Panc1 (cell line): ENCODE measurements at regions not wholly inside any gene's neighbourhood (a gene's known extent, or its start where the extent isn't known, plus 50 kb on each side); places are given as distances from the start of the nearest gene placed in this dataset.

Experiments used
- ATAC-seq: fragments of 200-7000 bp; cut with Tn5 transposase; 2 replicates; pipeline ENCODE4 v1.9.1; 2020; ENCODE audit warnings: mild to moderate bottlenecking, moderate library complexity
- BruUV-seq: library from RNA; stranded (reverse); fragments of 400-500 nt; replicated peaks from 2 replicates; lab custom pipeline; 2021; lab: Mats Ljungman, UMichigan
- CTCF ChIA-PET: fragments of 300-600 bp; sonication (Branson Sonifier 250); formaldehyde crosslinking; loops from one replicate; lab custom pipeline; 2022; ENCODE audit warnings: antibody characterized with exemption; lab: Charles Lee
- POLR2A ChIA-PET: fragments of 300-600 bp; sonication (Branson Sonifier 250); formaldehyde crosslinking; loops from one replicate; lab custom pipeline; 2022; ENCODE audit warnings: antibody characterized with exemption; lab: Charles Lee
- DNase-seq: peaks from one replicate; pipeline ENCODE4 v3.0.0-alpha.2; 2010; ENCODE audit warnings: low read depth, low spot score
- H3K27ac ChIP-seq: 2 replicates; pipeline ENCODE4 v1.5.1; 2011; ENCODE audit warnings: mild to moderate bottlenecking, low read length, inconsistent platforms
- H3K27me3 ChIP-seq: fragments of 200-500 bp; sonication (Bioruptor generic); 2 replicates; pipeline ENCODE4 v1.6.0; 2014; ENCODE audit warnings: low read length, inconsistent platforms; ENCODE audit not compliant: control insufficient read depth, insufficient read depth
- H3K36me3 ChIP-seq: fragments of 200-500 bp; sonication (Bioruptor generic); 2 replicates; pipeline ENCODE4 v1.5.1; 2014; ENCODE audit warnings: inconsistent platforms, mild to moderate bottlenecking, low read length, moderate library complexity; ENCODE audit not compliant: control insufficient read depth, insufficient read depth
- H3K4me1 ChIP-seq: 2 replicates; pipeline ENCODE4 v1.5.1; 2011; ENCODE audit warnings: inconsistent platforms, mild to moderate bottlenecking, low read length, moderate library complexity; ENCODE audit not compliant: control insufficient read depth, insufficient read depth
- H3K4me3 ChIP-seq, 2 experiments: 2 replicates each; pipeline ENCODE4 v1.5.1; 2011 to 2012; ENCODE audit warnings: low read depth in 2 of 2, low read length in 2 of 2, mild to moderate bottlenecking in 2 of 2, inconsistent platforms in 1 of 2, moderate library complexity in 1 of 2
- H3K9me3 ChIP-seq: fragments of 200-500 bp; sonication (Bioruptor generic); 2 replicates; pipeline ENCODE4 v1.5.1; 2014; ENCODE audit warnings: low read depth, mild to moderate bottlenecking, inconsistent platforms, low read length, moderate library complexity; ENCODE audit not compliant: control insufficient read depth, insufficient read depth
- CTCF ChIP-seq: fragments of 450-650 bp; IDR thresholded peaks from 2 replicates; pipeline ENCODE4 v1.5.1; 2017; ENCODE audit warnings: mild to moderate bottlenecking
- POLR2AphosphoS5 ChIP-seq: IDR thresholded peaks from 2 replicates; pipeline ENCODE4 v1.6.1; 2012; ENCODE audit warnings: mild to moderate bottlenecking, low read depth, low read length, moderate library complexity
- REST ChIP-seq, 2 experiments: IDR thresholded peaks; 2 replicates each; pipeline ENCODE4 v1.6.1; 2011 to 2012; ENCODE audit warnings: low read depth in 2 of 2, control low read depth in 1 of 2, low read length in 1 of 2, mild to moderate bottlenecking in 1 of 2, moderate library complexity in 1 of 2; ENCODE audit not compliant: insufficient read depth in 1 of 2
- SIN3A ChIP-seq: IDR thresholded peaks from 2 replicates; pipeline ENCODE4 v1.6.1; 2012; ENCODE audit warnings: low read depth, mild to moderate bottlenecking, low read length, moderate library complexity, borderline replicate concordance; ENCODE audit not compliant: insufficient read depth
- TCF7L2 ChIP-seq: IDR thresholded peaks from 2 replicates; pipeline ENCODE4 v1.6.1; 2011; ENCODE audit warnings: mild to moderate bottlenecking, low read depth, low read length, inconsistent platforms
- in situ Hi-C: cut with HindIII; loops from 2 replicates; pipeline ENCODE4 v1.10.0; 2016; ENCODE audit warnings: low sequenced_read_pairs, low pct_unique_long_range_greater_than_20kb
- intact Hi-C: fragments of 100-400 bp; cut with micrococcal nuclease; formaldehyde crosslinking; loops from one replicate; pipeline ENCODE4 v1.10.0; 2022; ENCODE audit not compliant: unreplicated experiment

GRCh38 chr7:52064493-52064892 is 747.9 kb upstream of the COBL start:
- BruUV-seq = no TSS peak
- intact Hi-C loops (no loop called here), in situ Hi-C loops (no loop called here)
- Histone ChIP-seq H3K9me3 (no peaks in the 10 kb centered on the region; the same call in 1 of the 2 replicates), H3K27ac (no peak overlapping the region), H3K4me1 (no peaks in the 10 kb centered on the region), H3K4me3 (no peak overlapping the region), H3K36me3 (no peaks in the 10 kb centered on the region), H3K27me3 (no peaks in the 10 kb centered on the region)
- TF ChIP-seq POLR2AphosphoS5 (no peak), SIN3A (no peak), CTCF (no peak), REST (IDR thresholded peaks at IDR 0.05; ENCODE audit: insufficient read depth in 1 of 2, low read depth in 2 of 2, low read length in 1 of 2) (no peak), TCF7L2 (no peak)
- CTCF ChIA-PET = no interaction called here
- no peak for ATAC-seq
- no peak for DNase-seq
- POLR2A ChIA-PET = no interaction called here

- BruUV-seq = no TSS peak
- Histone ChIP-seq H3K36me3 (no peaks in the 10 kb centered on the region), H3K27me3 (no peaks in the 10 kb centered on the region), H3K4me1 (no peaks in the 10 kb centered on the region), H3K4me3 (no peak overlapping the region), H3K27ac (no peak overlapping the region), H3K9me3 (no peaks in the 10 kb centered on the region; the same call in 1 of the 2 replicates)
- DNase-seq (no peak), ATAC-seq (no peak)
- no peak for TF ChIP-seq TCF7L2
- TF ChIP-seq SIN3A = no peak
- no peak for TF ChIP-seq REST (IDR thresholded peaks at IDR 0.05; ENCODE audit: insufficient read depth in 1 of 2, low read depth in 2 of 2, low read length in 1 of 2)
- no peak for TF ChIP-seq POLR2AphosphoS5
- no peak for TF ChIP-seq CTCF
- CTCF ChIA-PET = no interaction called here
- POLR2A ChIA-PET = no interaction called here
- in situ Hi-C loops = no loop called here
- intact Hi-C loops = no loop called here
Measured at GRCh38 chr7:52061666-52062065, 745.1 kb upstream of the COBL start.
